ENCODE measurements at regions not wholly inside any gene's neighbourhood (a gene's known extent, or its start where the extent isn't known, plus 50 kb on each side); places are given as distances from the start of the nearest gene placed in this dataset.

DNA sequence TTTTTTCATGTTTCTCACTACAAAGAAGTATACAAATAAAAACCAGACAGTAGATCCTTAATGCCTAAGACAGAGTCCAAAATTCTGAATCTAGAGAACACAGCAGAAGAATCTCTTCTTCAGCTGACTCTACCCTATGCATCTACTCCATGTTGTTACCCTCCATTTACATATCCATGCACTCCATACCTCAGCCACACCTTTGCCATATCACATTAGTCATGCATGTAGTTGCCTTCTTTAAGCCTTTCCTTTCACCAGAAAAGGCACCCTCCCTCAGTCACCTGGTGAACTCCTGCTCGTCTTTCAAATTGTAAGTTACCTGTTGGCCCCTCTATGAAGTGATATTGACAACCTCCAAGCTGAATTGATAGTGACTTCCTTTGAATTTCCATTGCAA is 271.2 kb upstream of the FAR2 start:
- DNase-seq (ENCODE audit: low read depth) = no peak

DNA sequence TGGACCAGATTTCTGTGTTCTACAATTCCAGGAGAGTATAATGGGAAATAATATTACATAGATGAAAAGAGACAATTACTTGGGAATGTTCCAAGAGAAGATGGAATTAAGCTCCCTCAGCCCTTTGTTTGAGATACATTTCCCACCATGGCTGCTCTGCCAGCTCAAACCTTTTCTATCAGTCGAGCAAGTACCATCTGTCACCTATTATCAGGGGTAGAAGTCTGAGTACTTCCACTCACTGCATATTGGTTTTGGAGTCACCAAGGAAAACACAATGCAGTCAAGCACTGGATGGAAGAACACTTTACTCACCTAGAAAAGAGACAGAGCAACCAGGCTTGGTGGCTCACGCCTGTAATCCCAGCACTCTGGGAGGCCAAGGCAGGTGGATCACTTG is 270.4 kb upstream of the FAR2 start:
- DNase-seq (ENCODE audit: low read depth) = no peak

DNA sequence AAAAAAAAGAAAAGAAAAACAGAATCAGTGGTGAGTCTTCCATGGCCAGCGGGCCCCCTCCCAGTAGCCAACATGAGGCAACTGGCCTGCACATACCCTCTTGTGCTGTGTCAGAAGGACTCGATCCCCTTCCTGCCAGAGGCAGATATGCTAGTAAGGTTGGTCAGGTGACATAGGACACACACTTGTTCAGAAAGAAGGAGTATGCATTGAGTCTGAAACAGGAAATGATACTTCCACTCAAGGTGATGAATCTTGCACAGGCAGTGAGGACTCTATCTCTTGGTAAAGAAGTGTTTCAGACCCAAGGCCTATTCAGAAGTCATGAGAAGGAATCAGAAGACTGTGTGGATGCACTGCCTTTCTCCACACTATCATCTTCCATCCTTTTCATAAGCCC is 269.7 kb upstream of the FAR2 start:
- DNase-seq (ENCODE audit: low read depth) = no peak

DNA sequence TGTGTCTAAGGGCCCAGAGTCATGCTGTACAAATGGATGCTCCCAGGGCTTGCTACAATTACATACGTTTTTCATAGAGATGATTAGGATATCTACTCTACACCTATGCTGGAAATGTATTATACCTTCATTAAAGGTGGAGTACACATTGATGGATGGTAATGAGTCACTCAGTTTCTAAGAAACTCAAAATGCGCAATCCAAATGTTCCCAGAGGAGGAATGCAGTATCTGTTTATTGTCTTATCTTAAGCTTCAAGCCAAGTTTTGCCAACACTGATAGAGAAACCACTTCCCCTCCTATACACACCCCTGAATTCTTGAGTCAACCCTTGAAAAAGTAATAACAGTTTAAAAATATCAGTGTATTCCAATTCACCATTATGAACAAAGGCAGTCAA is 266.6 kb upstream of the FAR2 start:
- DNase-seq (ENCODE audit: low read depth) = no peak

DNA sequence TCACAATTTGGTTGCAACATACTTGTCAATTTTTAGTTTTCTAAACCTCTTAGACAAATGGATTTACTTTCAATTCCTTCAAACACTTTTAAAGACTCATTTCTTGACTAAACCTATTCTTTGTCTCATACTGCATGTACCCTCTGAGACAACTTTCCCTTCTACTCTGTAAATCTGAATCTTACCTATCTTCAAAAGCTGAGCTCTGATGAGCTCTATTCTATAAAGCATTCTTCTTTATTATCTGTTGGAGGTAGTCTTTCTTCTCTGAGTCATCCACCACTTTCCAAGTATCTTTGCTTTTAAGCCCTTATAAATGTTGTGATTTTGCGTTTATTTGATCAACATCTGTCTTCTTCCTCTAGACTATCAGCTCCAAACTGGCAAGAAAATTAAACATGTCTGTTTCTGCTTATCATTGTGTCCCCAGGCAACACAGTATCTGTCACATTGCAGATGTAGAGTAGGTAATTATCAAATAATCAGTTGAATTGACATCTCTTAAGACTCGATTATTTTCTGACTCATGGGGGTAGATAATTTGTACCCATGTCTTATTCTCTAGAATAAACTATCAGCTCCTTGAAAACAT is 265.6 kb upstream of the FAR2 start:
- DNase-seq (ENCODE audit: low read depth) = no peak

DNA sequence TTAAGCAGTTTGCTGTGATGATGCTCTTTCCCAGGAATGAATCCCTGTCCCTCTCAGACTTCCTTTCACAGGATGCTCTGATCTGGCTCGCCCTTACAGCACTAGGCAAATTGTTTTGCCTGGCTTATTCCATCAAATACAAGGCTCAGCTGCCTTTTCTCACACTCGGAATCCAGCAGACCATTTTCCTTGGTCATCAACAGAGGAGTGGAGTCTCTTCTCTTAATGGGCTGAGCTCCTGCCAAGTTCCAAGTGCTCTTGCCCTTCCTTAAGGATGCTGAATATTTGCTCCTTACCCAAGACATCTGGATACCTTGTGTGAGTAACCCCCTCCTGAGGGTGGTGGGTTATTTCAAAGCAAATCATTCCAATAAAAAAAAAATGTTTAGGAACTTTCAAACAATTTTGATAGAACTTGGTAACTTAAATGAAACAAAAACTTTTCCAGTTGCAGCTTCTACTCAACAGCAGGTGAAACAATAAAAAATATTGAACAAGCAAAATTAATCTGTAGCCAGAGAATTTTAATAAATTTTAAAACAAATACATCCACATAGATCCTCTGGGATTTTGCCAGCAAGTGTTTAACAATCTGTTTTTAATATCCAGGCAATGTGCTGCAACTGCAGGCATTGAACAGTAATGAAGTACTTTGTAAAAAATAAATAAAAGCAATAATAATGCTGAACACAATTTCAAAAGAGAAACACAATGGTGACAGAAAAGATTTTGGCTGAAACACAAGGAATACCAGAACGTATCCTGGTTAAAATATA is 264.0 kb upstream of the FAR2 start:
- no peak for DNase-seq (ENCODE audit: low read depth)

DNA sequence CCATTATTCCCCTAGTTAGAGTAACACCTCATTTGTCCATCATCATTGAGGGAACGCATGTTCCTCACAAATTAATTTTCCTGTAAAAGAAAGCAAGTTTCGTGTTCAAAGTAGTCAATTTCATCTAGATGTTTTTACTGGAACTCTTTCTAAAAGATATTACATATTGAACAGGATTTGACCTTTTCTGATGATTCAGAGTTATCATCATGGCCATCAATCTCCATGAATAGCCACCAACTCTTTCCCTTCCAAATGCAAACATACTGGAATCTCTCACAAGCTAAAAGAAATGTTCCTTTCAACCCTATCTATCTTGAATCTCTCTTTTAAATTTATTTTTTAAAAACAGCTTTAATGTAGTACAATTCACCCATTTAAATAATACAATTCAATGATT is 263.1 kb upstream of the FAR2 start:
- no peak for DNase-seq (ENCODE audit: low read depth)

DNA sequence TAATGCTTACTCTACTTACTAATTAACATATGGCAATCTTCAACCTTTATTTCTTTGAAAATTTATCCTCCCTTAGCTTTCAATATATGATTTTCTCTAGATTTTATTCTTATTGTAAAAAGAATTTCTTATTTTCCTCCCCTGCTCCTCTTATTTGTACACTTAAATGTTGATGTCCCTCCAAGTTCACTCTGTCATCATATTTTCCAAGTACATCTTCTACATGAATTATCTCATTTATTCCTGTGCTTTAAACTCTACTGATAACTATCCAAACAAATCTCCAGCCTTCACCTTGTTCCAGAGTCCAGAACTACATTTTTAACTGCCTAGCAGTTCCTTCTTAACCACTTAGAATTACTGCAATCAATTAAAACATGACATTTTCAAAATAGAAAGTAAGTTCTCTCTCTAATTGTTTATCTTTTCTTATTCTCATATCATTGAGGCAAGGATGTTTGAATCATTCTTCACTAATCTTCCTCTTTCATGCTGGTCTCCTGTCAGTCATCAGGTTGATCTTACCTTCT is 261.6 kb upstream of the FAR2 start:
- DNase-seq (ENCODE audit: low read depth) = no peak

DNA sequence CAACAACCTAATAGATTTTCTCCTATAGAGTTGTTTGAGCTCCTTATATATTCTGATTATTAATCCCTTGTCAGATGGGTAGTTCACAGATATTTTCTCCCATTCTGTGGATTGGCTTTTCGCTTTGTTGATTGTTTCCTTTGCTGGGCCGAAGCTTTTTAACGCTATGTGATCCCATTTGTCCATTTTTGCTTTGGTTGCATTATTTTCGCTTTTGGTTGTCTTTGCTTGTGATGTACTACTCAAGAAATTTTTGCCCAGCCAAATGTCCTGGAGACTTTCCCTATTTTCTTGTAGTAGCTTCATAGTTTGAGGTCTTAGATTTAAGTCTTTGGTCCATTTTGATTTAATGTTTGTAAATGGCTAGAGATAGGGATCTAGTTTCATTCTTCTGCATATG is 258.4 kb upstream of the FAR2 start:
- no peak for DNase-seq (ENCODE audit: low read depth)

DNA sequence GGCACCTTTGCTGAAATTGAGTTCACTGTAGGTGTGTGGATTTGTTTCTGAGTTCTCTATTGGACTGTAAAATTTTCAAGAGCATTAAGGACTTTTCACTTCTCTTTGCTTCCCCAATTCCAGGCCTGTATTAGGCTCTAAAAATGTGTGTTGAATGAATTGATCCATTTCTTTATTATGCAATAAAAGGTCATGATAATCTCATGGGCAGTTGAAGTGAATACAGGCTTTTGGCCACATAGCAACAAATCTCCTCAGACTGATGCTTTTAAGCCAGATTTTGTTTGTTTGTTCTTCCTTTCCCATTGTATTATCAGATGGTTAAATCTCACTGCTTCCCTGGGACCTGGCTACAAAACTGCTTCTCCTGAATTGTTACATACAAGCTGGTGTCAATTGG is 258.0 kb upstream of the FAR2 start:
- DNase-seq (ENCODE audit: low read depth) = no peak

DNA sequence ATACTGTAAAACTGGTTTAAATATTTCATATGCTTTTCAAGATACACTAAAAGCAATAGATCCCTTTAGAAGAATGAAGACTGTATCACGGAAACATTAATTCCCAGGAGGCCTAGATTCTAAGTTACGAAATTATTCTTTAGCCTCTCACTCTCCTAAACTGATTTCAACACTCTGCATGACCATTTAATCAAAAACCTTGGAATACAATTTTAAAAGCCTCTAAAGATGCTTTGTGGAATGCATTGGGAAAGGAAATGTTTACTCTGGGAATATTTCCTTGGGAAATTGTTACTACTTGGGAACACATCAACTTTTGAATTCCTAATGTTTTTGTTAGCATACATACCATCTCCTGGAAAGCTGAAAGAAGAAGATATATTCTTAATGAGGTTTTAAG is 255.7 kb upstream of the FAR2 start:
- DNase-seq (ENCODE audit: low read depth) = no peak

DNA sequence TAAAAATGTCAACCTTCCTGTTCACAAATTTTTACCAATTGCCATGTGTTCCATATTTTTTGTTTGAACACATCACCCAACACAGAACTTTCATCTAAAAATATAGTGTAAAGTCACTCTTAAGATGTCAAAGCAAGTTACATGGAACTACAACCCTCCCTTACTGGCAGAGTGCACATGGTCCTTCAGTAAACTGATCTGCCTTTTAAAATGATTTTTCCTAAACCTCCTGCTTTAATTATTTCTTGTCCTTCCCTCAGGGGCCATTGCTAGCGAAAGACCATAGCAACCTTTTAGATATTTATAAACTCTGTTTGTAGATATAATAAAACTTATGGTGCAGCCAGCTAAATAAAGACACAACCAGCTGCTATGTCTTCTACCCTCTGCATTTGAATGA is 255.2 kb upstream of the FAR2 start:
- DNase-seq (ENCODE audit: low read depth) = no peak

DNA sequence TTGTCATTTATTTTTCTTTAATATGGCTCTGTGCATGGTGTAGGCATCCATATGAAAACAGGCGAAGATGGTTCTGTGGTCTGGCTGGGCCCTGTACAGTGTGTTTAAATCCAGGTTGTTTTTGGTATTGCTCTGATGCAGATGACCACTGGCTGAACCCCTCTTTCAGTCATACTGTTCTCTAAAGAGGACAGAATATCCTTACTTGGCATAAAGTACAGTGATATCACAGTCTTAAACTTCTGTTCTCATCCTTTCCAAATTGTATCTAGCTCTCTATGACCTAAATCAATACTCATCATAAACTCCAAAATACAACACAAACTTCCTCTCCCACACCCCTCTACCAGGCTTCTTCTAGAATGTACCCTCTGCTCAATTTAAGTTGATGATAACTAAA is 252.7 kb upstream of the FAR2 start:
- DNase-seq (ENCODE audit: low read depth) = no peak

DNA sequence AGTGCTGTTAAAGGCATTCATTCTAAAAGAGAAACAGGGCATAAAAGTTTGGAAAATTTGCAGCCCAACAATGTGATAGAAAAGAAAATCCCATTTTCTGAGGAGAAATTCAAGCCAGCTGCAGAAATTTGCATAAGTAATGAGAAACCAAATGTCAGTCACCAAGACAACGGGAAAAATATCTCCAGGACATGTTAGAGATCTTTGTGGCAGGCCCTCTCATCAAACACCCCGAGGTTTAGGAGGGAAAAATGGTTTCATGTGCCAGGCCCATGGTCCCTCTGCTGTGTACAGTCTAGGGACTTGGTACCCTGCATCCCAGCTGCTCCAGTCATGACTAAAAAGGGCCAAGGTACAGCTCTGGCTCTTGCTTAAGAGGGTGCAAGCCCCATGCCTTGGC is 251.0 kb upstream of the FAR2 start:
- no peak for DNase-seq (ENCODE audit: low read depth)

DNA sequence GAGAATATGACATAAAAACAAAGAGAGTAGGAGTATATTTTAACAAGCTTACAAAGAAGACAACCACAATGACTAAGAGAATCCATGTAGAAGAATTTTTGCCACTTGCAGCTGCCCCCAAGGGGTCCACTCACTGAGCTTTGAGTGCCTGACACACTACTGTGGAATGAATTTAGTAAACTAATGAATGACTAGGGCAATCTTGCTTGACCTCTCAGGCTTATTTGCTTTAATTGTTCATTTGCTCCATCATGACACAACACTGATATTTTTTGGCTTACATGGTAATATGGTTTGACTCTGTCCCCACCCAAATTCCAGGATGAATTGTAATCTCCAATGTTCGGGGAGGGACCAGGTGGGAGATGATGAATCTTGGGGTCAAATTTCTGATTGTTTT is 249.1 kb upstream of the FAR2 start:
- DNase-seq (ENCODE audit: low read depth) = no peak

DNA sequence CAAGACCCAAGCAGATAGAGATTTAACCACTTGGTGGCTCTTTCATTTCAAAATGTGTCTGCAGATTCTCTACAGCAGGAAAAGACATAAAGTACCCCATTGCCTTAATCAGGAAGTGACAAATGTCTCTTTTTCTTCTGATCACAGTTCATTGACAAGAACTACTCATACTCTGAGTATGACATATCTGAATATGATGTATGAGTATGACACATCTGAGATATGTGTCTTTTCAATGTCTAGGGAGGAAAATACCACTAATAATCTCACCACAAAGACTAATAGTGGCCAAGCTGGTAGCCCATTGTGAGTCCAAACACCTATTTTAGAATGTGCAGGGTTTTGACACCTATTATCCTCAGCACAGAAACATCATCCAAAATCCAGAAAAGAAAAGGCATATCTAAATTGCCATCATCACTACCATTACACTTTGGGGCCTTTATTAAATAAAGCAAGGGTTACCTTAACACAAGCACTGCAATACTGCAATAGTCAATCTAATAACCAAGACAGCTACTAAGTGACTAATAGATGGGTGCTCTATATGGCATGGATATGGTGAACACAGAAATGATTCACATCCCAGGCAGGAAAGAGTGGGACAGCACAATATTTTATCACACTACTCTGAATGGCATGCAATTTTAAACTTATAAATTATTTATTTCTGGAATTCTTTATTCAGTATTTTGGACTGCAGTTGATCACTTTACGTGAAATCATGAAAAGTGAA is 243.7 kb upstream of the FAR2 start:
- no peak for DNase-seq (ENCODE audit: low read depth)

DNA sequence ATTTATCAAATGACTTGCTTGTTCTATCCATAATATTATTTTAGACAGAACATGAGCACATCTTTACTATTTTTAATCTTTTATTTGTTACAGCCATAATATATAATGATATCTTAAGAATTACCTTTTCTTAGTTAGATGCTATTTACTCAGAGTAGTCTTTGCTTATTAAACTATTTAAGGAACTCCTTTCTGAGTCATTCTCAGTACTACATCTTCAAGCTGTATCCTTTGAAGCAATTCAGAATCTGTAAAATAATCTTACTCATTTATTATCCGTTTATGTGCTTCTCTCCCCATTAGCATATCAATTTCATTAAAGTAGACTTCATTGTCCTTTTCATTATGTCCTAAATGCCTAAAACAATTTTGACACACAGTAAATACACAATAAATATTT is 240.4 kb upstream of the FAR2 start:
- DNase-seq (ENCODE audit: low read depth) = no peak

DNA sequence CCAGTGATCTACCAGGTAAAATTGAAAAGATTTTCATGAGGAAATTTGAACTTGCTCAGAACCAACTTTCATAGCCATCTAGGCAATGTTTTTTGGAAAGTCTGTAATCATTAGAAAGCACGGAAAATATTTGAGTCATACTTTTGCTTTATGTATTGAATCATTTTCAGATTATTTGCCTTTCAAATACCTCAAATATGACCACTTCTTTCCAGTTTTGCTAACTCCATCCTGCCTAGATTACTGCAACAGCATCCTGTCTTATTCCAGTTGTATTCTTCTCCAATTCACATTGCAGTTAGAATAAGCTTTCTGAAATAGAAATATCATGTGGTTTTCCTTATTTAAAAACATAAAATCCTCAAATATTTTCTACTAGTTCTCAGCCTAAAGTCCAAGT is 239.8 kb upstream of the FAR2 start:
- no peak for DNase-seq (ENCODE audit: low read depth)

DNA sequence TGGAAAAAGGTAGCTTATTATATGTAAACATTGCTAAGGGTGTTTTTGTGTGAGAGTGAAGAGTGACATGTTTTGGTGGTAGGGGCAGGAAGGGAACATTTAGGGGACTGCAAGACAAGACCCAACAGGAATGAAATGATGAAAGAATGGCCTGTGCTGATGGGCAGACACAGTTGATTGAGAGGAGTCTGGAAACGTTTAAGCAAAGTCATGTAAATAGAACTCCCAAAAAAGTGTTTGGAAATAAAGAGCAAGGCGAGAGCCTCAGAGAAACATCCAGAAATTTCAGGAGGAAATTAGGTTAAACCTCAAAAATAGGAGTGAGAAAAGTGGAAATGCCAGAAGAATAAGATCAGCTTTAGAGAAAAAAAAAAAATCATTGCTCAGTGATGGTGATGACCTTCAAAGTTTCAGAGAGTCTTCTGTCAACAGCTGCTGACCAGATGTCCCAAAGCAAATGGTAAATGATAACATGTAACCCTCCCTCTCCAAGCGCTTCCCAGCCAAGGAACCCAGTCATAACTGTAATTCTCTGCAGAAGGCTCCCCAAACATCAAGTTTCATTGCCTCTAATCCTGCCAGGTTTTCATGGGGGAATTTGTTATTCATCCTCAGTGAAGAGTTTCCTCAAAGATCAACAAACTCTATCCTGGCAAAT is 223.2 kb upstream of the FAR2 start:
- no peak for DNase-seq (ENCODE audit: low read depth)

DNA sequence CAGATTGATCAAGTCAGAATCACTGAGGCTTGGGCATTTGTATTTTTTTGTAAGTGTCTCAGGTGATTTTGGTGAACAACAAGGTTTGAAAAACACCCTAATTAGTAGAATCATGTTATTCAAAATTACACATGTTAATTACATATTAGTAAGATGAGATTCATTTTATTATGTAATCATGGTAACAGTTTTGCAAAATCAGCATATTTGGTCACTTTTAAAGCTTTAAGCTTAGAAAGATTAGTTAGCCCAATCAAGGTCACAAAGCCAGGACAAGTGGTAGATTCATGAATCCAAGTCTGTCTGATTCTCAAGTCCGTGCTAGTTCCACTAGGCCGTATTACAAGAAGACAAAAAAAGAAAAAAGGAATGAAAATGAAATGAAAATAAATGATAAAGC is 218.4 kb upstream of the FAR2 start:
- no peak for DNase-seq (ENCODE audit: low read depth)

DNA sequence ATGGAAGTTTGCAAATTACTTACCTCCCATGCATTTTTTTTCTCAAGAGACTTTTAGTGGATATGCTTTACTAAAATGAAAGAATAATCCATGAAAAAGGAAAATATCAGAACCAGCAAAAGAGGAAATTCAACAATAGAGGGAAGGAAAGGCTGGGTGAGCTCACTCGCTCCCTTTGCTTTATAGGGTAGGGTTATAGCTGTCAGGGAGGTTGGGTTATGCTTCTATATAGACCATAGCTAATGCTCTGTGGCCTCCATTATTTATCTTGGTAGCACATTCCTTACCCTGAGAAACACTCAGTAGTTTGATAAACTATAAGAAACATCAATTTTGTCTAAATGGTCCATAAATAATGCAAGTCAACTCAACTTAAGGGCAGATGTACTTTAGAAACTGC is 215.9 kb upstream of the FAR2 start:
- DNase-seq (ENCODE audit: low read depth) = no peak
